IMR-90 (cell line): ENCODE measurements at regions not wholly inside any gene's neighbourhood (a gene's known extent, or its start where the extent isn't known, plus 50 kb on each side); places are given as distances from the start of the nearest gene placed in this dataset.

ENCODE experiments used
- ATAC-seq: fragments of 200-7000 bp; cut with Tn5 transposase; 2 replicates; pipeline ENCODE4 v1.9.1; 2020; ENCODE audit warnings: low read depth, mild to moderate bottlenecking, moderate library complexity
- BruUV-seq: library from RNA; stranded (reverse); fragments of 400-500 nt; replicated peaks from 2 replicates; lab custom pipeline; 2021; lab: Mats Ljungman, UMichigan
- CTCF ChIA-PET: fragments of 300-600 bp; formaldehyde crosslinking; extraction: SDS; loops from one replicate; lab custom pipeline; 2021; ENCODE audit warnings: antibody characterized with exemption; lab: Yijun Ruan, JAX
- POLR2A ChIA-PET: fragments of 300-600 bp; sonication (Branson Sonifier 250); formaldehyde crosslinking; loops from one replicate; lab custom pipeline; 2022; ENCODE audit warnings: antibody characterized with exemption; ENCODE audit not compliant: unreplicated experiment; lab: Charles Lee
- DNase-seq: peaks from one replicate; pipeline ENCODE4 v3.0.0; 2013
- H2AFZ ChIP-seq: replicated peaks from 2 replicates; pipeline ENCODE3; 2013; ENCODE audit warnings: low read length, mild to moderate bottlenecking; ENCODE audit not compliant: poor library complexity
- H2AK5ac ChIP-seq: 2 replicates; pipeline ENCODE4 v1.6.1; 2013; ENCODE audit warnings: low read depth, low read length, inconsistent platforms
- H2AK9ac ChIP-seq: replicated peaks from 2 replicates; pipeline ENCODE3; 2013; ENCODE audit warnings: mild to moderate bottlenecking, low read depth, low read length, moderate library complexity; ENCODE audit not compliant: poor library complexity
- H2BK120ac ChIP-seq: 2 replicates; pipeline ENCODE4 v1.6.1; 2013; ENCODE audit warnings: low read depth, low read length, inconsistent platforms
- H2BK15ac ChIP-seq: 3 replicates; pipeline ENCODE4 v1.6.1; 2013; ENCODE audit warnings: low read depth, low read length, inconsistent platforms
- H2BK20ac ChIP-seq: 2 replicates; pipeline ENCODE4 v1.6.1; 2013; ENCODE audit warnings: low read depth, mild to moderate bottlenecking, inconsistent platforms, low read length, moderate library complexity
- H2BK5ac ChIP-seq: 2 replicates; pipeline ENCODE4 v1.6.1; 2013; ENCODE audit warnings: mild to moderate bottlenecking, low read depth, low read length, inconsistent platforms; ENCODE audit not compliant: poor library complexity, severe bottlenecking
- H3K14ac ChIP-seq: replicated peaks from 2 replicates; pipeline ENCODE4 v1.6.1; 2013; ENCODE audit warnings: low read depth, low read length, inconsistent platforms
- H3K18ac ChIP-seq: 2 replicates; pipeline ENCODE4 v1.6.1; 2013; ENCODE audit warnings: low read depth, low read length, control low read depth
- H3K23ac ChIP-seq: 2 replicates; pipeline ENCODE4 v1.6.1; 2013; ENCODE audit warnings: low read depth, low read length, inconsistent platforms
- H3K27ac ChIP-seq: 2 replicates; pipeline ENCODE4 v1.5.1; 2013; ENCODE audit warnings: mild to moderate bottlenecking, control low read depth, low read length; ENCODE audit not compliant: insufficient read depth
- H3K27me3 ChIP-seq: 2 replicates; pipeline ENCODE4 v1.6.1; 2013; ENCODE audit warnings: low read length; ENCODE audit not compliant: control insufficient read depth, insufficient read depth
- H3K36me3 ChIP-seq: 2 replicates; pipeline ENCODE4 v1.6.1; 2013; ENCODE audit warnings: low read length, mixed read lengths; ENCODE audit not compliant: control insufficient read depth, insufficient read depth
- H3K4ac ChIP-seq: 2 replicates; pipeline ENCODE4 v1.6.1; 2013; ENCODE audit warnings: low read depth, low read length, inconsistent platforms
- H3K4me1 ChIP-seq: 2 replicates; pipeline ENCODE4 v1.6.1; 2013; ENCODE audit warnings: low read length, mixed read lengths; ENCODE audit not compliant: control insufficient read depth, insufficient read depth
- H3K4me2 ChIP-seq: 2 replicates; pipeline ENCODE4 v1.6.1; 2013; ENCODE audit warnings: low read depth, mild to moderate bottlenecking, control low read depth, low read length, moderate library complexity
- H3K4me3 ChIP-seq: 2 replicates; pipeline ENCODE4 v1.5.1; 2013; ENCODE audit warnings: low read depth, mild to moderate bottlenecking, control low read depth, low read length, moderate library complexity; ENCODE audit not compliant: insufficient read depth
- H3K56ac ChIP-seq: 2 replicates; pipeline ENCODE4 v1.6.1; 2013; ENCODE audit warnings: low read length, inconsistent platforms; ENCODE audit not compliant: insufficient read depth; ENCODE audit errors: extremely low read depth
- H3K79me1 ChIP-seq, 2 experiments: 2 replicates each; pipeline ENCODE4 v1.6.1; 2013; ENCODE audit warnings: low read length in 2 of 2, inconsistent platforms in 1 of 2, low read depth in 1 of 2
- H3K9ac ChIP-seq: 2 replicates; pipeline ENCODE4 v1.6.1; 2013; ENCODE audit warnings: low read depth, low read length, control low read depth
- H3K9me1 ChIP-seq: 2 replicates; pipeline ENCODE4 v1.6.1; 2013; ENCODE audit warnings: low read length, inconsistent platforms; ENCODE audit not compliant: insufficient read depth
- H3K9me3 ChIP-seq: 2 replicates; pipeline ENCODE4 v1.6.1; 2013; ENCODE audit warnings: low read length; ENCODE audit not compliant: control insufficient read depth, insufficient read depth
- H4K20me1 ChIP-seq: 2 replicates; pipeline ENCODE4 v1.6.1; 2013; ENCODE audit warnings: low read length, inconsistent platforms; ENCODE audit not compliant: insufficient read depth
- H4K5ac ChIP-seq: 2 replicates; pipeline ENCODE4 v1.6.1; 2013; ENCODE audit warnings: mild to moderate bottlenecking, low read depth, low read length, control low read depth
- H4K8ac ChIP-seq, 2 experiments: 2 replicates each; pipeline ENCODE4 v1.6.1; 2013; ENCODE audit warnings: low read depth in 2 of 2, low read length in 2 of 2, control low read depth in 1 of 2, inconsistent platforms in 1 of 2
- H4K91ac ChIP-seq: 2 replicates; pipeline ENCODE4 v1.6.1; 2013; ENCODE audit warnings: low read depth, low read length, inconsistent platforms; ENCODE audit not compliant: insufficient read depth
- BHLHE40 ChIP-seq: fragments of 150-350 bp; IDR thresholded peaks from 2 replicates; pipeline ENCODE4 v1.6.1; 2016; ENCODE audit warnings: mild to moderate bottlenecking, low read depth, low read length
- CEBPB ChIP-seq: IDR thresholded peaks from 2 replicates; pipeline ENCODE4 v1.6.1; 2012; ENCODE audit warnings: low read depth, low read length, improper control_type of control experiment
- CHD1 ChIP-seq: IDR thresholded peaks from 2 replicates; pipeline ENCODE4 v1.6.1; 2012; ENCODE audit warnings: low read depth, low read length, improper control_type of control experiment
- ELK1 ChIP-seq: fragments of 150-350 bp; IDR thresholded peaks from 2 replicates; pipeline ENCODE4 v1.6.1; 2016; ENCODE audit warnings: low read depth, mild to moderate bottlenecking, low read length, moderate library complexity, borderline replicate concordance
- FOS ChIP-seq: fragments of 150-350 bp; IDR thresholded peaks from 2 replicates; pipeline ENCODE4 v1.6.1; 2016; ENCODE audit warnings: low read depth, low read length
- MAZ ChIP-seq: IDR thresholded peaks from 2 replicates; pipeline ENCODE4 v1.6.1; 2012; ENCODE audit warnings: low read depth, mild to moderate bottlenecking, low read length, improper control_type of control experiment, moderate library complexity, borderline replicate concordance
- NFE2L2 ChIP-seq: fragments of 150-350 bp; IDR thresholded peaks from 2 replicates; pipeline ENCODE4 v1.6.1; 2016; ENCODE audit warnings: low read depth, mild to moderate bottlenecking, low read length
- POLR2A ChIP-seq: IDR thresholded peaks from 2 replicates; pipeline ENCODE4 v1.6.1; 2012; ENCODE audit warnings: mild to moderate bottlenecking, low read depth, low read length
- RCOR1 ChIP-seq: IDR thresholded peaks from 2 replicates; pipeline ENCODE4 v1.6.1; 2012; ENCODE audit warnings: mild to moderate bottlenecking, low read length, improper control_type of control experiment; ENCODE audit not compliant: insufficient replicate concordance
- WGBS, 2 experiments: methylation state at CpG; one replicate each; pipeline versions ENCODE4 v1.1.5 to v1.1.7; 2013; ENCODE audit warnings: missing lambda C conversion rate in 2 of 2; ENCODE audit not compliant: insufficient read length in 1 of 2; ENCODE audit errors: extremely low coverage in 2 of 2; 5-methylcytosine and 5-hydroxymethylcytosine counted together
- dilution Hi-C: fragments of 300-500 bp; cut with HindIII; formaldehyde crosslinking; loops from one replicate; pipeline ENCODE4 v1.14.3; 2018; ENCODE audit warnings: low sequenced_read_pairs; ENCODE audit not compliant: unreplicated experiment
- in situ Hi-C: fragments of 300-500 bp; cut with MboI; formaldehyde crosslinking; loops from 3 replicates; pipeline ENCODE4 v1.14.3; 2019; ENCODE audit warnings: low sequenced_read_pairs, inconsistent platforms, mixed read lengths
- intact Hi-C: fragments of 100-400 bp; cut with micrococcal nuclease; formaldehyde crosslinking; loops from 2 replicates; pipeline ENCODE4 v1.10.0; 2022
- TF ChIP-seq, protein P1 (sequence below): conservative IDR thresholded peaks from 2 replicates; pipeline ENCODE4 v1.5.1; 2012; ENCODE audit warnings: mild to moderate bottlenecking, low read depth, low read length, improper control_type of control experiment

- H3K9ac ChIP-seq: no peak overlapping the region
- H3K79me1 ChIP-seq: no peaks in the 10 kb centered on the region
- no peak overlapping the region for H2AFZ ChIP-seq
- no TSS peak for BruUV-seq
- no peak overlapping the region for H4K91ac ChIP-seq
- dilution Hi-C loops (no loop called here), in situ Hi-C loops (no loop called here), intact Hi-C loops (no loop called here)
- H3K18ac ChIP-seq: no peak overlapping the region
- no peaks in the 10 kb centered on the region for H3K4me1 ChIP-seq
- no peak overlapping the region for H4K5ac ChIP-seq
- H2BK120ac ChIP-seq: no peak overlapping the region
- H2BK15ac ChIP-seq: no peak overlapping the region
- no peaks in the 10 kb centered on the region for H3K36me3 ChIP-seq
- H2BK20ac ChIP-seq: no peak overlapping the region
- ATAC-seq (no peak), DNase-seq (no peak)
- no peak overlapping the region for H2AK9ac ChIP-seq
- TF ChIP-seq CHD1 (no peak), NFE2L2 (no peak), MAZ (no peak), BHLHE40 (no peak), RCOR1 (no peak), FOS (no peak), CEBPB (no peak), ELK1 (no peak), POLR2A (no peak)
- TF ChIP-seq, protein P1, sequence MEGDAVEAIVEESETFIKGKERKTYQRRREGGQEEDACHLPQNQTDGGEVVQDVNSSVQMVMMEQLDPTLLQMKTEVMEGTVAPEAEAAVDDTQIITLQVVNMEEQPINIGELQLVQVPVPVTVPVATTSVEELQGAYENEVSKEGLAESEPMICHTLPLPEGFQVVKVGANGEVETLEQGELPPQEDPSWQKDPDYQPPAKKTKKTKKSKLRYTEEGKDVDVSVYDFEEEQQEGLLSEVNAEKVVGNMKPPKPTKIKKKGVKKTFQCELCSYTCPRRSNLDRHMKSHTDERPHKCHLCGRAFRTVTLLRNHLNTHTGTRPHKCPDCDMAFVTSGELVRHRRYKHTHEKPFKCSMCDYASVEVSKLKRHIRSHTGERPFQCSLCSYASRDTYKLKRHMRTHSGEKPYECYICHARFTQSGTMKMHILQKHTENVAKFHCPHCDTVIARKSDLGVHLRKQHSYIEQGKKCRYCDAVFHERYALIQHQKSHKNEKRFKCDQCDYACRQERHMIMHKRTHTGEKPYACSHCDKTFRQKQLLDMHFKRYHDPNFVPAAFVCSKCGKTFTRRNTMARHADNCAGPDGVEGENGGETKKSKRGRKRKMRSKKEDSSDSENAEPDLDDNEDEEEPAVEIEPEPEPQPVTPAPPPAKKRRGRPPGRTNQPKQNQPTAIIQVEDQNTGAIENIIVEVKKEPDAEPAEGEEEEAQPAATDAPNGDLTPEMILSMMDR: no peak
- no CpG with 5 or more reads among the region's 1 CpG for WGBS, 2 experiments
- H3K14ac ChIP-seq: no peak overlapping the region
- H3K27me3 ChIP-seq: no peaks in the 10 kb centered on the region
- no peak overlapping the region for H3K56ac ChIP-seq
- CTCF ChIA-PET: no interaction called here
- no peak overlapping the region for H3K23ac ChIP-seq
- H2BK5ac ChIP-seq: no peak overlapping the region
- no peaks in the 10 kb centered on the region for H3K9me1 ChIP-seq
- H4K20me1 ChIP-seq: no peaks in the 10 kb centered on the region
- peaks cover 8% of the 10 kb centered on the region; the same call in 1 of the 2 replicates for H3K9me3 ChIP-seq
- H3K4me2 ChIP-seq: no peak overlapping the region
- H3K27ac ChIP-seq: no peak overlapping the region
- H3K4me3 ChIP-seq: no peak overlapping the region
- H2AK5ac ChIP-seq: no peak overlapping the region
- POLR2A ChIA-PET: no interaction called here
- H4K8ac ChIP-seq: no peak overlapping the region
- no peak overlapping the region for H3K4ac ChIP-seq
These were observed 499.7 kb downstream of the PTH2R start for GRCh38 chr2:208906330-208906729.
